Right atrium auricular region (tissue), 2 donors: ENCODE measurements at regions not wholly inside any gene's neighbourhood (a gene's known extent, or its start where the extent isn't known, plus 50 kb on each side); places are given as distances from the start of the nearest gene placed in this dataset.

Experiments
- DNase-seq: peaks from one replicate; pipeline ENCODE4 v3.0.0-alpha.2; 2019; ENCODE audit warnings: low spot score
- H3K27ac ChIP-seq, 2 donors: fragments of 200-600 bp; sonication (generic); 1 replicate in 1 of 2; 2 replicates in 1 of 2; pipeline ENCODE4 v1.5.1; 2016 to 2019
- H3K27me3 ChIP-seq, 2 donors: fragments of 200-600 bp; sonication (generic); one replicate each; pipeline versions ENCODE4 v1.5.1 to v1.6.0; 2017 to 2019
- H3K36me3 ChIP-seq: fragments of 200-600 bp; sonication (generic); one replicate; pipeline ENCODE4 v1.5.1; 2016
- H3K4me1 ChIP-seq, 2 donors: fragments of 200-600 bp; sonication (generic); one replicate each; pipeline versions ENCODE4 v1.5.1 to v1.6.0; 2017 to 2019
- H3K4me3 ChIP-seq, 2 donors: fragments of 200-600 bp; sonication (generic); 1 replicate in 1 of 2; 2 replicates in 1 of 2; pipeline ENCODE4 v1.5.1; 2017 to 2019; ENCODE audit warnings: mild to moderate bottlenecking in 1 of 2, moderate library complexity in 1 of 2
- H3K9me3 ChIP-seq, 2 donors: fragments of 200-600 bp; sonication (generic); one replicate each; pipeline ENCODE4 v1.5.1; 2019
- CTCF ChIP-seq, 2 donors: fragments of 200-600 bp; sonication (generic); IDR thresholded peaks; one replicate each; pipeline ENCODE4 v1.5.1; 2019; ENCODE audit warnings: antibody characterized with exemption in 2 of 2

GRCh38 chr4:36763814-36764213, 480.7 kb upstream of the NWD2 start:
- TF ChIP-seq CTCF (IDR thresholded peaks at IDR 0.05): no peak
- Histone ChIP-seq H3K4me3 (no peak overlapping the region), H3K9me3 (no peaks in the 10 kb centered on the region), H3K4me1 (no peaks in the 10 kb centered on the region), H3K27ac (no peak overlapping the region), H3K27me3 (no peaks in the 10 kb centered on the region), H3K36me3 (no peaks in the 10 kb centered on the region)
- no peak for DNase-seq

- Histone ChIP-seq H3K27me3 (no peaks in the 10 kb centered on the region), H3K36me3 (no peaks in the 10 kb centered on the region), H3K4me1 (no peaks in the 10 kb centered on the region), H3K4me3 (no peak overlapping the region), H3K9me3 (no peaks in the 10 kb centered on the region), H3K27ac (no peak overlapping the region)
- no peak for TF ChIP-seq CTCF (IDR thresholded peaks at IDR 0.05)
- no peak for DNase-seq
These were observed 476.9 kb upstream of the NWD2 start for GRCh38 chr4:36767596-36767995.

GRCh38 chr4:36771411-36772153, 473.0 kb upstream of the NWD2 start:
- Histone ChIP-seq H3K4me1 (no peaks in the 10 kb centered on the region), H3K9me3 (no peaks in the 10 kb centered on the region), H3K36me3 (no peaks in the 10 kb centered on the region), H3K27ac (no peak overlapping the region), H3K4me3 (no peak overlapping the region), H3K27me3 (no peaks in the 10 kb centered on the region)
- TF ChIP-seq CTCF (IDR thresholded peaks at IDR 0.05): no peak
- no peak for DNase-seq

- no peaks in the 10 kb centered on the region for H3K27me3 ChIP-seq
- no peak for TF ChIP-seq CTCF (IDR thresholded peaks at IDR 0.05)
These were observed 472.4 kb upstream of the NWD2 start for GRCh38 chr4:36772154-36772516.

GRCh38 chr4:36773467-36773866, 471.1 kb upstream of the NWD2 start:
- Histone ChIP-seq H3K4me1 (no peaks in the 10 kb centered on the region), H3K4me3 (no peak overlapping the region), H3K27me3 (no peaks in the 10 kb centered on the region), H3K36me3 (no peaks in the 10 kb centered on the region), H3K9me3 (no peaks in the 10 kb centered on the region), H3K27ac (no peak overlapping the region)
- no peak for DNase-seq
- TF ChIP-seq CTCF (IDR thresholded peaks at IDR 0.05): no peak

More at GRCh38 chr4:36772154-36772516, 472.4 kb upstream of the NWD2 start:
- H3K4me1 ChIP-seq: no peaks in the 10 kb centered on the region
- no peak overlapping the region for H3K27ac ChIP-seq
- no peaks in the 10 kb centered on the region for H3K36me3 ChIP-seq
- DNase-seq: no peak
- H3K4me3 ChIP-seq: no peak overlapping the region
- H3K9me3 ChIP-seq: no peaks in the 10 kb centered on the region

- no peaks in the 10 kb centered on the region for H3K4me1 ChIP-seq
- DNase-seq: no peak
- no peaks in the 10 kb centered on the region for H3K36me3 ChIP-seq
- H3K27ac ChIP-seq: no peak overlapping the region
- H3K9me3 ChIP-seq: no peaks in the 10 kb centered on the region
- H3K27me3 ChIP-seq: no peaks in the 10 kb centered on the region
- TF ChIP-seq CTCF (IDR thresholded peaks at IDR 0.05): no peak
- no peak overlapping the region for H3K4me3 ChIP-seq
These were observed 469.0 kb upstream of the NWD2 start for GRCh38 chr4:36775544-36775943.
